ENCODE measurements at regions not wholly inside any gene's neighbourhood (a gene's known extent, or its start where the extent isn't known, plus 50 kb on each side); places are given as distances from the start of the nearest gene placed in this dataset.

DNA sequence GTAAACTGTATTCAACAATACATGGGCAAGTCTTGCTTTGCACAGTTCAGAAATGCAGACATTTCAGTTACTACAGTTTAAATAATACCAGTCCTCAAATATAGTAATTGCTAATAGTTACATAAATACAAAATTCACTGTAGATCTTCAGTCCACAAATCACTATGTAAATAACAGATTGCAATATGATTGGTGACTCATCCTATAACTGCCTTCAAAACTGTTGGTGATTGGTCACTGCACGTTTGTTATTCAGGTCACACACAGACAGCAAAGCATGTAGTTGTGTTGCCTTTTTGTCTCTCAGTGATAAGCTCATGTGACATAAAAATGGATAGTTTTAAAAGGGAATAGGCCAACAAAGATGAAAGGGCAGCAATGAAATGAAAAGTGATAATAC, 186.5 kb upstream of the CTTNBP2NL start:
- no peaks in the 10 kb centered on the region for H4K20me1 ChIP-seq (ENCODE audit: control insufficient read depth, extremely low read depth, insufficient read depth, low read length)
- no peak overlapping the region for H3K4me2 ChIP-seq (ENCODE audit: extremely low read depth, insufficient read depth, low read length)
- no peaks in the 10 kb centered on the region for H3K4me1 ChIP-seq (ENCODE audit: control insufficient read depth, extremely low read depth, insufficient read depth, low read length)
- no peaks in the 10 kb centered on the region for H3K36me3 ChIP-seq (ENCODE audit: control insufficient read depth, insufficient read depth, low read length)
- H3K79me2 ChIP-seq (ENCODE audit: control insufficient read depth, insufficient read depth, low read length), result no peaks in the 10 kb centered on the region
- no peak overlapping the region for H3K4me3 ChIP-seq (replicated peaks in 1 of 4; ENCODE audit: control extremely low read depth in 1 of 4, insufficient read depth in 1 of 4, low read depth in 3 of 4, low read length in 4 of 4)
- H3K27me3 ChIP-seq (ENCODE audit: control insufficient read depth, insufficient read depth, low read length), result no peaks in the 10 kb centered on the region
- H3K9me3 ChIP-seq (ENCODE audit: control insufficient read depth, insufficient read depth, low read depth, low read length), result no peaks in the 10 kb centered on the region
- no peak for DNase-seq (ENCODE audit: low read depth in 2 of 2)
- H3K9ac ChIP-seq (ENCODE audit: insufficient read depth, low read length), result no peak overlapping the region
- H3K27ac ChIP-seq (ENCODE audit: insufficient read depth, low read length), result no peak overlapping the region
- no peak for TF ChIP-seq EZH2 (IDR thresholded peaks at IDR 0.05; ENCODE audit: low read length, missing control alignments)
- TF ChIP-seq, protein P1, sequence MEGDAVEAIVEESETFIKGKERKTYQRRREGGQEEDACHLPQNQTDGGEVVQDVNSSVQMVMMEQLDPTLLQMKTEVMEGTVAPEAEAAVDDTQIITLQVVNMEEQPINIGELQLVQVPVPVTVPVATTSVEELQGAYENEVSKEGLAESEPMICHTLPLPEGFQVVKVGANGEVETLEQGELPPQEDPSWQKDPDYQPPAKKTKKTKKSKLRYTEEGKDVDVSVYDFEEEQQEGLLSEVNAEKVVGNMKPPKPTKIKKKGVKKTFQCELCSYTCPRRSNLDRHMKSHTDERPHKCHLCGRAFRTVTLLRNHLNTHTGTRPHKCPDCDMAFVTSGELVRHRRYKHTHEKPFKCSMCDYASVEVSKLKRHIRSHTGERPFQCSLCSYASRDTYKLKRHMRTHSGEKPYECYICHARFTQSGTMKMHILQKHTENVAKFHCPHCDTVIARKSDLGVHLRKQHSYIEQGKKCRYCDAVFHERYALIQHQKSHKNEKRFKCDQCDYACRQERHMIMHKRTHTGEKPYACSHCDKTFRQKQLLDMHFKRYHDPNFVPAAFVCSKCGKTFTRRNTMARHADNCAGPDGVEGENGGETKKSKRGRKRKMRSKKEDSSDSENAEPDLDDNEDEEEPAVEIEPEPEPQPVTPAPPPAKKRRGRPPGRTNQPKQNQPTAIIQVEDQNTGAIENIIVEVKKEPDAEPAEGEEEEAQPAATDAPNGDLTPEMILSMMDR (conservative IDR thresholded peaks at IDR 0.05 in 1 of 2, IDR thresholded peaks at IDR 0.05 in 1 of 2; ENCODE audit: low read depth in 1 of 2, low read length in 2 of 2), result no peak
- no peak overlapping the region for H2AFZ ChIP-seq (ENCODE audit: low read length)

DNA sequence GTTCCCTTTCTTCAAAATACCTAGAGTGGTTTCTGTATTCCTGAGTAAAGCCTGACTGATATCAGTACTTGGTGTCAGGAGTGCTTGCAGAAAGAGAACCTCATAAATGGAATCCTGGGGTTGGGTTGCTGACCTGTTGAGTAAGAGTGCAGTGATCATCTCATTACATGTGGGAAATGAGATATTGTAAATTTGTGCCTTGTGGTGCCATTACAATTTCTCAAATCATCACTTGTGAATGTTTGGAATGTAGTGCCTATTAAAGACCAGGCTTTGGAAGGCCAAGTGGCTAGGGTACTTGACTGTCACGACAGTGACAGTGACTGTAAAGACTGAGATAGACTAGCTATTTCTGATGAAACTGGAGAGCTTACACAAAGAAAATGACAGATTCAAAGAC, 176.7 kb upstream of the CTTNBP2NL start:
- TF ChIP-seq, protein P1 (conservative IDR thresholded peaks at IDR 0.05 in 1 of 2, IDR thresholded peaks at IDR 0.05 in 1 of 2; ENCODE audit: low read depth in 1 of 2, low read length in 2 of 2), result no peak
- no peak for TF ChIP-seq EZH2 (IDR thresholded peaks at IDR 0.05; ENCODE audit: low read length, missing control alignments)
- H4K20me1 ChIP-seq (ENCODE audit: control insufficient read depth, extremely low read depth, insufficient read depth, low read length), result no peaks in the 10 kb centered on the region
- H3K4me3 ChIP-seq (replicated peaks in 1 of 4; ENCODE audit: control extremely low read depth in 1 of 4, insufficient read depth in 1 of 4, low read depth in 3 of 4, low read length in 4 of 4), result no peak overlapping the region
- no peak overlapping the region for H3K4me2 ChIP-seq (ENCODE audit: extremely low read depth, insufficient read depth, low read length)
- no peak overlapping the region for H2AFZ ChIP-seq (ENCODE audit: low read length)
- H3K27ac ChIP-seq (ENCODE audit: insufficient read depth, low read length), result no peak overlapping the region
- no peaks in the 10 kb centered on the region for H3K4me1 ChIP-seq (ENCODE audit: control insufficient read depth, extremely low read depth, insufficient read depth, low read length)
- no peaks in the 10 kb centered on the region for H3K79me2 ChIP-seq (ENCODE audit: control insufficient read depth, insufficient read depth, low read length)
- H3K36me3 ChIP-seq (ENCODE audit: control insufficient read depth, insufficient read depth, low read length), result no peaks in the 10 kb centered on the region
- H3K9ac ChIP-seq (ENCODE audit: insufficient read depth, low read length), result no peak overlapping the region
- no peaks in the 10 kb centered on the region for H3K27me3 ChIP-seq (ENCODE audit: control insufficient read depth, insufficient read depth, low read length)
- no peak for DNase-seq (ENCODE audit: low read depth in 2 of 2)
- H3K9me3 ChIP-seq (ENCODE audit: control insufficient read depth, insufficient read depth, low read depth, low read length), result no peaks in the 10 kb centered on the region

DNA sequence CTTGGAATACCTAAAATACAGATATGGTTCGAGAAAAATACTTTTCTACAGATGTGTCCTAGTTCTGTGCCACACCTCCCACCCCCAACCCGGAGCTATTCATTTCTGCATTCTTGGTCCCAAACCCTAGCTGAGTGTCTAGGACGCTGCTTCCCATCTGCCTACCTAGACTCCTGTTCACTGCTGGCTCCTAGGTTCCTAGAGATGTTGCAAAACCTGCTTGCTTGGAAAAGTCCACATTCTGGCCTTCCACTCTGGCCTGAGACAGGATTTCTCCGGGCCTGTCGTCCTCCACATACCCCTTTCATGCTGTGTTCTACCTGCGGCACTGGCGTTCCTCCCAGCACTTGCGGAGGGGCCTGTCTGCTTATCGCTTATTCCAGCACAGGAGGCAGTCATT, 165.8 kb upstream of the CTTNBP2NL start:
- H2AFZ ChIP-seq (ENCODE audit: low read length), result no peak overlapping the region
- H3K27ac ChIP-seq (ENCODE audit: insufficient read depth, low read length), result no peak overlapping the region
- TF ChIP-seq, protein P1 (conservative IDR thresholded peaks at IDR 0.05 in 1 of 2, IDR thresholded peaks at IDR 0.05 in 1 of 2; ENCODE audit: low read depth in 1 of 2, low read length in 2 of 2), result no peak
- TF ChIP-seq EZH2 (IDR thresholded peaks at IDR 0.05; ENCODE audit: low read length, missing control alignments), result no peak
- no peaks in the 10 kb centered on the region for H3K79me2 ChIP-seq (ENCODE audit: control insufficient read depth, insufficient read depth, low read length)
- no peaks in the 10 kb centered on the region for H3K4me1 ChIP-seq (ENCODE audit: control insufficient read depth, extremely low read depth, insufficient read depth, low read length)
- H3K27me3 ChIP-seq (ENCODE audit: control insufficient read depth, insufficient read depth, low read length), result no peaks in the 10 kb centered on the region
- H3K9me3 ChIP-seq (ENCODE audit: control insufficient read depth, insufficient read depth, low read depth, low read length), result no peaks in the 10 kb centered on the region
- H3K36me3 ChIP-seq (ENCODE audit: control insufficient read depth, insufficient read depth, low read length), result no peaks in the 10 kb centered on the region
- DNase-seq (ENCODE audit: low read depth in 2 of 2), result no peak
- no peaks in the 10 kb centered on the region for H4K20me1 ChIP-seq (ENCODE audit: control insufficient read depth, extremely low read depth, insufficient read depth, low read length)
- H3K4me2 ChIP-seq (ENCODE audit: extremely low read depth, insufficient read depth, low read length), result no peak overlapping the region
- H3K9ac ChIP-seq (ENCODE audit: insufficient read depth, low read length), result no peak overlapping the region
- no peak overlapping the region for H3K4me3 ChIP-seq (replicated peaks in 1 of 4; ENCODE audit: control extremely low read depth in 1 of 4, insufficient read depth in 1 of 4, low read depth in 3 of 4, low read length in 4 of 4)

Measured in fibroblast of lung (primary cell).